ENCODE measurements at regions not wholly inside any gene's neighbourhood (a gene's known extent, or its start where the extent isn't known, plus 50 kb on each side); places are given as distances from the start of the nearest gene placed in this dataset.

DNA sequence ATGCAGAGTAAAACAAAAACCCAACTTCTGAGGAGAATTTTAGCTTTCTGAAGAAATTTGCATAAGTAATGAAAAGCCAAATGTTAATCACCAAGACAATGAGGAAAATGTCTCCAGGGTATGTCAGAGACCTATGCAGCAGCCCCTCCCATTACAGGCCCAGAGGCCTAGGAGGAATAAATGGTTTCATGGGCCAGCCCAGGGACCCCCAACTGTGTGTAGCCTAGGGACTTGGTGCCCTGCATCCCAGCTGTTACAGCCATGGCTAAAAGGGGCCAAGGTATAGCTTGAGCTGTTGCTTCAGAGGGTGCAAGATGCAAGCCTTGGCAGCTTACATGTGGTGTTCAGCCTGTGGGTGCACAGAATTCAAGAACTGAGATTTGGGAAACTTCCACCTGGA is 1256.9 kb upstream of the PIK3C3 start:
- Histone ChIP-seq H3K36me3 (ENCODE audit: control insufficient read depth, insufficient read depth, low read length) (no peaks in the 10 kb centered on the region), H3K27me3 (ENCODE audit: control insufficient read depth, insufficient read depth, low read length) (no peaks in the 10 kb centered on the region), H3K4me1 (ENCODE audit: control insufficient read depth, insufficient read depth, low read length) (no peaks in the 10 kb centered on the region), H3K9me3 (ENCODE audit: control insufficient read depth, insufficient read depth, low read length) (no peaks in the 10 kb centered on the region), H3K27ac (ENCODE audit: low read length) (no peak overlapping the region), H3K4me3 (ENCODE audit: low read length) (no peak overlapping the region)
- TF ChIP-seq, protein P1, sequence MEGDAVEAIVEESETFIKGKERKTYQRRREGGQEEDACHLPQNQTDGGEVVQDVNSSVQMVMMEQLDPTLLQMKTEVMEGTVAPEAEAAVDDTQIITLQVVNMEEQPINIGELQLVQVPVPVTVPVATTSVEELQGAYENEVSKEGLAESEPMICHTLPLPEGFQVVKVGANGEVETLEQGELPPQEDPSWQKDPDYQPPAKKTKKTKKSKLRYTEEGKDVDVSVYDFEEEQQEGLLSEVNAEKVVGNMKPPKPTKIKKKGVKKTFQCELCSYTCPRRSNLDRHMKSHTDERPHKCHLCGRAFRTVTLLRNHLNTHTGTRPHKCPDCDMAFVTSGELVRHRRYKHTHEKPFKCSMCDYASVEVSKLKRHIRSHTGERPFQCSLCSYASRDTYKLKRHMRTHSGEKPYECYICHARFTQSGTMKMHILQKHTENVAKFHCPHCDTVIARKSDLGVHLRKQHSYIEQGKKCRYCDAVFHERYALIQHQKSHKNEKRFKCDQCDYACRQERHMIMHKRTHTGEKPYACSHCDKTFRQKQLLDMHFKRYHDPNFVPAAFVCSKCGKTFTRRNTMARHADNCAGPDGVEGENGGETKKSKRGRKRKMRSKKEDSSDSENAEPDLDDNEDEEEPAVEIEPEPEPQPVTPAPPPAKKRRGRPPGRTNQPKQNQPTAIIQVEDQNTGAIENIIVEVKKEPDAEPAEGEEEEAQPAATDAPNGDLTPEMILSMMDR (IDR thresholded peaks at IDR 0.05): no peak
- no peak overlapping the region for H3K4me3 Mint-ChIP-seq
- peaks cover 11 to 30% of the 10 kb centered on the region in 2 donors for H3K9me3 Mint-ChIP-seq
- no peaks in the 10 kb centered on the region for H3K36me3 Mint-ChIP-seq
- DNase-seq (no peak), ATAC-seq (no peak)
- intact Hi-C loops (cut with micrococcal nuclease): no loop called here
- H3K27ac Mint-ChIP-seq: no peak overlapping the region
- no peaks in the 10 kb centered on the region for H3K27me3 Mint-ChIP-seq (ENCODE audit: low read depth in 2 of 2)
- no peaks in the 10 kb centered on the region for H3K4me1 Mint-ChIP-seq

DNA sequence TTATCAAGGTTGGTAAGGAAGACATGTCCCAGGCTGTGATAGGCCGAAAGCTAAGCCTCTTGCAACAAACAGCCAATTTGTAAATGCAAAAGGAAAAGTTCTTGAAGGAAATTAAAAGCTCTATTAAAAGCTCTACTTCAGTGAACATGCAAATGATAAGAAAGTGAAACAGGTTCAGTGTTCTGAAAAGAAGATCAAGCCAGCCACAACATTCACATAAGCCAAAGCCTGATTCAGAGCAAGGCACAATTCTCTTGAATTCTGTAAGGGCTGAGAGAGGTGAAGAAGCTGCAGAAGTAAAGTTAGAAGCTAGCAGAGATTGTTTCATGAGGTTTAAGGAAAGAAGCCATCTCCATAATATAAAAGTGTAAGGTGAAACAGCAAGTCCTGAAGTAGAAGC is 1259.5 kb upstream of the PIK3C3 start:
- Mint-ChIP-seq H3K4me1 (no peaks in the 10 kb centered on the region), H3K27ac (no peak overlapping the region), H3K27me3 (ENCODE audit: low read depth in 2 of 2) (no peaks in the 10 kb centered on the region), H3K36me3 (no peaks in the 10 kb centered on the region), H3K9me3 (peaks cover 11 to 20% of the 10 kb centered on the region in 2 donors), H3K4me3 (no peak overlapping the region)
- Histone ChIP-seq H3K27ac (ENCODE audit: low read length) (no peak overlapping the region), H3K4me3 (ENCODE audit: low read length) (no peak overlapping the region), H3K4me1 (ENCODE audit: control insufficient read depth, insufficient read depth, low read length) (no peaks in the 10 kb centered on the region), H3K9me3 (ENCODE audit: control insufficient read depth, insufficient read depth, low read length) (no peaks in the 10 kb centered on the region), H3K36me3 (ENCODE audit: control insufficient read depth, insufficient read depth, low read length) (no peaks in the 10 kb centered on the region), H3K27me3 (ENCODE audit: control insufficient read depth, insufficient read depth, low read length) (no peaks in the 10 kb centered on the region)
- ATAC-seq: no peak
- intact Hi-C loops (cut with micrococcal nuclease): no loop called here
- no CpG with 5 or more reads among the region's 1 CpG for WGBS (ENCODE audit: insufficient coverage)
- TF ChIP-seq, protein P1 (IDR thresholded peaks at IDR 0.05): no peak
- no peak for DNase-seq

DNA sequence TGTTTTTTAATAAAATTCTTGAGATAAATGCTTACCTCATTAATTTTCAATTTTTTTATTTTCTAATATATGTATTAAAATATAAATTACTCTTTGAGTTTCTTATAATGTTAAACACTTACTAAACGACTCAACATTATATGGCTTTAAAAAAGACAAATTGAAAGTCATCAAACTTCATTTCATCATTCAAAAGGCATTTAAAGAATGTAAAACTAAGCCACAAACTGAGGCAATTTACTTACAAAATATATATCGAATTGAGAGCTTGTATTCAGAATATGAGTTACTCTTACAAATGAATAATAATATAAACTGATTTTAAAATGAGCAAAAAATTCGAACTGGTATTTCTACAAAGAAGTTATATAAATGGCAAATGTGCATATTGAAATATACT is 1262.2 kb upstream of the PIK3C3 start:
- no peak overlapping the region for H3K4me3 ChIP-seq (ENCODE audit: low read length)
- Mint-ChIP-seq H3K27me3 (ENCODE audit: low read depth in 2 of 2) (no peaks in the 10 kb centered on the region), H3K4me3 (no peak overlapping the region), H3K27ac (no peak overlapping the region), H3K36me3 (no peaks in the 10 kb centered on the region), H3K9me3 (peaks cover 12 to 20% of the 10 kb centered on the region in 2 donors), H3K4me1 (no peaks in the 10 kb centered on the region)
- H3K27ac ChIP-seq (ENCODE audit: low read length): no peak overlapping the region
- no peaks in the 10 kb centered on the region for H3K9me3 ChIP-seq (ENCODE audit: control insufficient read depth, insufficient read depth, low read length)
- H3K36me3 ChIP-seq (ENCODE audit: control insufficient read depth, insufficient read depth, low read length): no peaks in the 10 kb centered on the region
- H3K4me1 ChIP-seq (ENCODE audit: control insufficient read depth, insufficient read depth, low read length): no peaks in the 10 kb centered on the region
- ATAC-seq (no peak), DNase-seq (no peak)
- TF ChIP-seq, protein P1 (IDR thresholded peaks at IDR 0.05): no peak
- intact Hi-C loops (cut with micrococcal nuclease): no loop called here
- H3K27me3 ChIP-seq (ENCODE audit: control insufficient read depth, insufficient read depth, low read length): no peaks in the 10 kb centered on the region
- no CpG with 5 or more reads among the region's 3 CpGs for WGBS (ENCODE audit: insufficient coverage)

DNA sequence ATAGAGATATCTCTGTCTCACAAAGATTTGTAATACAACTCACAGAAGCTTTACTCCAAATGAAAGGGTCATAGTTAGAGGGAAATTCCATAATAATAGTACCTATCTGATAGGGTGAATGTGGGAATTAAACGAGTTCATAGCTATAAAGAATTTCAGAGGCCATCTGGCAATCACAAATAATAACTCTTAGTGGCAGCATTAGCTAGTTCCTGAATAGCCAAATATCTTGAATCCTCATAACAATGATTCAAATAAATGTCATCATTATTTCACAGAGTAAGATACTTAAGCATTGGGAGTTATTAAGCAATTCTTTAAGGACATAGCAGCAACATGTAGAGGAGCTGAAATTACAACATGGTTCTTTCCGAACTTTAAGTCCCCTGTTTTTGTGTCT is 1265.0 kb upstream of the PIK3C3 start:
- Histone ChIP-seq H3K27ac (ENCODE audit: low read length) (no peak overlapping the region), H3K4me3 (ENCODE audit: low read length) (no peak overlapping the region), H3K36me3 (ENCODE audit: control insufficient read depth, insufficient read depth, low read length) (no peaks in the 10 kb centered on the region), H3K27me3 (ENCODE audit: control insufficient read depth, insufficient read depth, low read length) (no peaks in the 10 kb centered on the region), H3K9me3 (ENCODE audit: control insufficient read depth, insufficient read depth, low read length) (no peaks in the 10 kb centered on the region), H3K4me1 (ENCODE audit: control insufficient read depth, insufficient read depth, low read length) (no peaks in the 10 kb centered on the region)
- ATAC-seq: no peak
- Mint-ChIP-seq H3K27ac (no peak overlapping the region), H3K4me1 (no peaks in the 10 kb centered on the region), H3K27me3 (ENCODE audit: low read depth in 2 of 2) (no peaks in the 10 kb centered on the region), H3K4me3 (no peak overlapping the region), H3K9me3 (peaks cover 7 to 22% of the 10 kb centered on the region in 2 donors), H3K36me3 (no peaks in the 10 kb centered on the region)
- no peak for DNase-seq
- TF ChIP-seq, protein P1 (IDR thresholded peaks at IDR 0.05): no peak
- no CpG with 5 or more reads among the region's 2 CpGs for WGBS (ENCODE audit: insufficient coverage)
- intact Hi-C loops (cut with micrococcal nuclease): no loop called here
